Right renal pelvis (tissue), 4 donors: ENCODE measurements at regions not wholly inside any gene's neighbourhood (a gene's known extent, or its start where the extent isn't known, plus 50 kb on each side); places are given as distances from the start of the nearest gene placed in this dataset.
A peak's percentile ranks its signal among the peaks of the same experiment; 100 is the strongest.

Source experiments
- DNase-seq, 4 donors: peaks; one replicate each; pipeline ENCODE4 v3.0.0-alpha.2; 2013; ENCODE audit warnings: low read depth in 4 of 4, low spot score in 3 of 4, missing footprints in 1 of 4

DNA sequence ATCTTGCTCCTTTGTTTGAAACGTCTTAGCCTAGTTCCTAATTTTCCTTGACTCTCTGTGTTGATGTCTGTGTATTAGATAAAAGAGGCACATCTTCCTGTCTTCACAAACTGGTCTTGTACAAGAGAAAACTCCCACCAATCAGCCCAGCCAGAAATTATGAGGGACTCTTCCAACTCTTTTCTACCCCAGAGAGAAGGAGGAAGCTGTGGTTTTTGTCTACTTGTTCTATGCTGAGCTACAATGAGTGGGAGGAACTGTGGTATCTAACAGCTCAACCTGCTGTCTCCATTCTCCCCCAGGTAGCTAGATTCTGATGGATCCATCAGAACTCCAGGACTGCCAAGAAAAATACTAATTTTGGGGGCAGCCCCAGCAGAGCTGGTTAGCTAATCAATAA, 392.5 kb downstream of the HS3ST3B1 start:
- DNase-seq: no peak

DNA sequence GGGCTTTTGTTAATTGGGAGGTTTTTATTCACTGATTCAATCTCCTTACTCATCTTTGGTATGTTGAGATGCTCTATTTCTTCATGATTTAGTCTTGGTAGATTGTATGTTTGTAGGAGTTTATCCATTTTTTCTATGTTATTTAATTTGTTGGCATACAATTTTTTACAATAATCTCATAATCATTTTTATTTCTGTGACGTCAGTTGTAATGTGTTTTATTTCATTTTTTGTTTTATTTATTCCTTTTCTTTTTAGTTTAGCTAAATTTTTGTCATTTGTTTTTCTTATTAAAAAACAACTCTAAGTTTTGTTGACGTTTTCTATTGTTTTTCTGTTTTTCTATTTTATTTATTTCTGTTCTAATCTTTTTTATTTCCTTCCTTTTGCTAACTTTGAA, 389.8 kb downstream of the HS3ST3B1 start:
- no peak for DNase-seq

DNA sequence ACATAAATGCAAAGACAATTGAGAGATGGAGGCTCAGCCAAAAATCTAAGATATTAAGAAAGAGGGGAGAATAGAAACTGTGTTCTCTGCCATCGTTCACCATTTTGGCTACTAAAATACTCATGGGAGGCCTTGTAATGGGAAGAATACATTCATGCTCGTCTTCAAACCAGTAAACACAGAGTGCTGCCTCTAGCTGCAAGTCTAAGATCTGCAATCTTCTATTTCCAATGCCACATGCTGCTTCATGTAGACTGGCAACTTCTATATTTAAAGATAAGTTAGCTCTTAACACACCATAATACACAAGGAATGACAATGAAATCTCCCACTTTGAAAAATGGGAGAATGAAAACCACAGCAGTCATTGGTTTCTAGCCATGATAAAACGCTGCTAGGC, 387.3 kb downstream of the HS3ST3B1 start:
- no peak for DNase-seq

DNA sequence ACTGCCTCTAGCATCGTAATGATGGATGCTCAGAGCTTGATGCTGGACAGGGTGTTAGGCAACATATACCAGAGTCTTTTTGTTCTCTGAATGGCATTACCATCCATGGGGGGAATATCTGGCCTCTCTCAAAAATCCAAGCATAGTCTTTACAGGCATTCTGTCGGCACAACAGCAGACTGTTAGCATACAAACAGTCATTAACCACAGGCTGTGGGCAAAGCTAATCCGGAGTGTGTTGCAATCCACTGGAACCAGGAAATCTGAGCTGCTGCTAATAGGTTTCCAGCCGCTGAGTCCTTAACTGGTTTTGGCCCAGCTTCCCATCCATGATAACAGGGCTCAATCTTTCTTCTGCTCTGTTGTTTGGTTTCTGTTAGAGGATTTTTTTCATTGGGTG, 371.9 kb downstream of the HS3ST3B1 start:
- DNase-seq: no peak

DNA sequence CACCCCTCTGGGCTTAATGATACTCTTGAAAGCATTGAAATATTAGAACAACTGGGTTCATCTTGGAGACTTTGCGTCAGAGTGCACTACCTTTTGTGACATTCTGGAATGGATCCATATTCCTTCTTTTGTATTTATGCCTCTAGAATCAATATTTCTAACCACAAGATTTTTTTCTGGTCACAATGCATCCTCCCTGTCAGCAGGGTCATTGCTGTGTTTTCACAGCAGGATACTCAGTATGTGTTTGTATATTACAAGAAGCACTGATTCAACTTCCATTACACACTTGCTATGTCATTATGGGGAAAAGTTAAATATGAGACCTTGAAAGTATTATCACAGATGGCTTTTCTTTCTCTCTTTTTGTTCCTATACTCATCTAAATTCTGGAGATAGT, 370.0 kb downstream of the HS3ST3B1 start:
- DNase-seq: no peak

DNA sequence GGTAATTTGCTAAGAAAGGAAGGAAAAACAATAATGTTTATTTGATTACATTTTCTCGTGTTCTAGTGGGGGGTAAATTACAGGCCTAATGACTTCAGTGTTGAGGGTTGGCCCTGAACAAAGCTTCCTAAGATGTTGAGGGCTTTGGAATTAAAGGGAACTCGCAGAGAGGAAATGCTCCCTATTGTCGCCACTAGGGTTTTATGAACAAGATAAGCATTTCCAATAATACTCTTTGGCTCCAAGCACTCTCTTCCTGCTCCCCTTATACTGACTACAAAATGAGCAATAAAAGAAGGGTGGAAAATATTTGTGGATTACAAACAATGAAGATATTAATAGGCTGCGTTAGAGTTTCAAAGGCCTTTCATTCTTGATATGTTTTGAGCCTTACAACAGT, 363.6 kb downstream of the HS3ST3B1 start:
- DNase-seq: no peak

DNA sequence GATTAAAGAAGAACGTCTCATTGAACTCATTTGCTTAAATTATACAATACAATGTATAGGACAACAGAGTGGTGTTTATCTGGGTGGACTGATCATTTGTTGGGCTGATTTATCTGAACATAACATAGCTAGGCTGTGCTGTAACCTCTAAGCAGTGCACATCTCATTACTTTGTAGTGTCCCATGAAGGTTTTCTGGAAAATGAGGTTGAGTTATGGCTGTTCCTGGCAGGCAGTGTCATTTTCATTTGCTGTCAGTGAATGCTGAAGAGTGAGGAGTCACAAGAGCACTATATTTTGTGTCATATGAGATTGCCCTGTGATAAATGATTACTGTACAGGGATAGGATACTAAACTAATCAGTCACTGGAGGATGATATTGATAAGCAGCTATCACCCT, 340.2 kb downstream of the HS3ST3B1 start:
- DNase-seq: no peak

DNA sequence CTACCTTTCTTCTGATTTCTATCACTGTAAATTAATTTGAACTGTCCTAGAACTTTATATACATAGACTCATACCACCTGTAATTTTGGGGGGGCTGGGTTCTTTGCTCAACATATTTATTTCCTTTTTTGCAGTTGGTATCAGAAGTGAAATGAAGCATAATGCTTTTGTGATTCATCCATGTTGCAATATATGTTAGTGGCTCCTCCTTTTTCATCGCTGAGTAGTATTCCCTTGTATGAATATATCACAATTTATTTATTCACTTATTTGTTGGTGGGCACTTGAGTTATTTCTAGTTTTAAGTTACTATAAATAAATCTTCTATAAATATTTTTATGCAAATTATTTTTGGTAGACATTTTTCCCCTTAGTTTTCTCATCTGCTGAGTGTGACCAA, 336.4 kb downstream of the HS3ST3B1 start:
- DNase-seq: no peak

DNA sequence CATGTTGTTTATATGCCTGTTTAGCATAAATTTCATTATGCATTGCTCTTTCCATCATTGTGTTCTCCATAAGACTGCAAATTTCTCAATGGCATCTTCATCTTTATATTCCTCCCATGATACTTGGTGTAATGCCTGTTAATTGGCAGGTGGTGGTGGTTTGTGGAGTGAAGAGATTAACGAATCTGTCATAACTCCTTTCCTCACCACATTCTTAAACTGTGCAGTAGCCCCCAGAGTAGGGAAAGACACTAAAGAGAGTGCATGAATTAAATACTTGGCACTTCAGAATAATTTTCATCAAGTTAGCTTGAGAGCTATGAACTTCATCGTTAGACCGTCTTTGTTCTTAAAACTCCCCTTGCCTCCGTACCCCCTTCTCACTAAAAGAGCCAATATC, 329.7 kb downstream of the HS3ST3B1 start:
- no peak for DNase-seq

DNA sequence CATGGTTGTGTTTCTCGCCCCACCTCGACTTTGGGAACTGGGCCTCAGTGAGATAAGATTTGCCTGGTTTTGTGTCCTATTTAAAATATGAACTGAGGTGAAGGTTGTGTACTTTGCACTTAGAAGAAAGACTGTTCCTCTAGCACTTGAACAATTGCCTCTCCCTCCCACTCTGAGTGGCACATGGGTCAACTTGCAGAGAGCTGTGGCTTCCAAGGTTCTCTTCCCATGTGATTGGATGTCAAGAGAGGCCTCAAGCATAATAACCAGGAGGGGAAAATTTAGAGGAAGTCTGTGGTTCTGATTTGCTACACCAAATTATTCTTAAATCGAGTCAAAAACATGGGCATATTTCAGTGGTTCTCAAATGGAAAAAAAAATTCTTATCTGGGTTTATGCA, 329.2 kb downstream of the HS3ST3B1 start:
- no peak for DNase-seq

DNA sequence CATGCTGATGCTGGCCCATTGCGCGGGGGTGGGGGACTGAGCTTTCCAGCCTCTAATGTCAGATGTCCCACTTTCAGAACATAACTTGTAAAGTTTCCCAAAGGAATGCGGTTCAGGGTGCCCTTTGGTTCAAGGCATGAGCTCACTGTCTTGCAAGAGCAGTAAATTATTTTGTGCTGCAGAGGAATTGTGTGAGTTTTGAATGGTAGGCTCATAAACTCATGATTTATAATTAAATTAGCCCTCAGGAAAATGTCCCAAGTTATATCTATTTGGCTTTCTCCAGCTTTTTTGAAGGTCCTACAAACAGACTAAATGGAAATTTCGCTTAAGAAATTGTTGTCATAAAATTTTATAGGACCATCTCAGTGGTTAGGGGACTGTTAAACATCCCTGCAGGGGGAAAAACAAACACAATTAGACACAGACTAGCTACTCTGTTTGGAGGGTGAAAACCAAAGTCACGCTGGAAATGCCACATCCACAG, 321.8 kb downstream of the HS3ST3B1 start:
- DNase-seq: peak; percentile 6 to 34 (median 10)

DNA sequence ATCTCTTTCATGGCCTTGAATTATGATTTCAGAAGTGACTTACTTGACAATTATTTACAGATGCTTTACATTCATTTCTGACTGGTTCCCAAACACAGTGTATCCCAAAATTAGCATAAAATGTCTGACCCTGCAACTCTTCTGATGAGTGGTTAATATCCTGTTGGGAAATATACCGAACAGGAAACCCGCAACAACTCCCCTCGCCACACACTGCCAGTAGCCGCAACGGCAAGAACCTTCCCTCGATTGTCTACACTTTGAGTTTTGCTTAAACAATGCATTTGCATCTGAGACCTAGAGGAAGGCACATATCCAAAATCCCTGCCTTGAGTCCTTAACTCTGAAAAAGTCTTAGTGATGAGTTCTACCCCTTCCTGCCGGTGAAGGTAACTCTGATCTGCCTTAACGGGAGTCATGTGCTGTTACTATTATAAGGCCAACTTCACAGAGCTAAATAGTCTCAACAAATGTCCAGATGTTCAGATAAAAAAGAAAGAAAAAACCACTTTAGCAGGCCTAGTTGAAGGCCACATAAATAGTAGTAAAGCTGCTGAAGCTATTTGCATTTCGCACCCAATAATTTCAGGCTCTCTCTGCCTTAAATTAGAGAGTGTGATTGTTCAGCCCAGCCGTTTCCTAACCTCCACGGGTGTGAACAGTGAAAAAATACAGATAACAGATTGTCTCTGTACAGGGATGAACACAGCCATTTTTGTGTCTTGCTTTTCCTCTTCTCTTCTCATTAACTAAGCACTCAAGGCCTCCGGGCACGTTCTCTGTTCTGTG, 321.1 kb downstream of the HS3ST3B1 start:
- DNase-seq: no peak

DNA sequence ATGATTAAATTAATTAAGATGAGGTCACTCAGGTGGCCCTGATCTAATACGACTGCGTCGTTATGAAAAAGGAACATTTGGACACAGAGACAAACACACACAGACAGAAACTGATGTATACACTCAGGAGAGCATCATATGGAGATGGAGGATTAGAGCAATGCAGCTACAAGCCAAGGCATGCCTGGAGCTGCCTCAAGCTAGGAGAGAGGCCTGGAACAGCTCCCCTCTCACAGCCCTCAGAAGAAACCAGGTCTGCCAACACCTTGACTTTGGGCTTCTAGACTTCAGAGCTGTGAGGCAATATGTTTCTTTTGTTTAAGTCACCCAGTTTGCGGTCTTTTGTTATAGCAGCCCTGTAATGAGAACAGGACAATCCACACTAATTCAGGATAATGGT, 318.9 kb downstream of the HS3ST3B1 start:
- no peak for DNase-seq

DNA sequence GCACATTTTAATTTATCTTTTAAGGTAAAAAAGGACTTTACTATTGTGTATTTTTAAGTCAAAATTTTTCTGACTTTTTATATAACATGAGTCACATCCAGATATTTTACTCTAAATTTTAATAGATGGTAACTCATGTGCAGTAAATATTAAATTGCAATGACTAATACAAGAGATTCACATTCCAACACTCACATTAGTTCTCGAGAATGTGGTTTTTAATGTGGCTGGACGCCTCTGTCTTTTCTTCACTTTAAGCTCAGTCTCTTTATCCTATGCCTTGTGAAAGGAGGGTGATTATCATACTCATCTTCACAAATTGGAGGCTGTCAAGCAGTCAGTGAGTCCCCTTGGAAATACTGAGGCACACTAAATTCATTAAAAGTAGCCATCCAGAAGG, 315.6 kb downstream of the HS3ST3B1 start:
- no peak for DNase-seq

DNA sequence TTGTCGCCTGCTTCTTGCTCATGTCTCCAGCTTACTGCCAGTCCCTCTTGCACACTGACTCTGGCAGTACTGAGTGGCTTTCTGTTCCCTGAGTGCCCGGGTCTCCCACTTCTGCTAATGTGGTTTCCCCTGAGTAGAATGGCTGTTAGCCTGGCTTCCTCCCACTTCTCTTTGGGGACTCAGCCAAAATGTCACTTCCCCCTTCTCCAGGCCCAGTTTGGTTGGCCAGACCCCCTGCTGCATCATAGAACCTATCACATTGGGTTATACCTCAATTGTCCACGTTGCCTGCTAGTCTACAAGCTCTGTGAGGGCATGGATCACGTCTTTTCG, 304.4 kb downstream of the HS3ST3B1 start:
- DNase-seq: no peak

DNA sequence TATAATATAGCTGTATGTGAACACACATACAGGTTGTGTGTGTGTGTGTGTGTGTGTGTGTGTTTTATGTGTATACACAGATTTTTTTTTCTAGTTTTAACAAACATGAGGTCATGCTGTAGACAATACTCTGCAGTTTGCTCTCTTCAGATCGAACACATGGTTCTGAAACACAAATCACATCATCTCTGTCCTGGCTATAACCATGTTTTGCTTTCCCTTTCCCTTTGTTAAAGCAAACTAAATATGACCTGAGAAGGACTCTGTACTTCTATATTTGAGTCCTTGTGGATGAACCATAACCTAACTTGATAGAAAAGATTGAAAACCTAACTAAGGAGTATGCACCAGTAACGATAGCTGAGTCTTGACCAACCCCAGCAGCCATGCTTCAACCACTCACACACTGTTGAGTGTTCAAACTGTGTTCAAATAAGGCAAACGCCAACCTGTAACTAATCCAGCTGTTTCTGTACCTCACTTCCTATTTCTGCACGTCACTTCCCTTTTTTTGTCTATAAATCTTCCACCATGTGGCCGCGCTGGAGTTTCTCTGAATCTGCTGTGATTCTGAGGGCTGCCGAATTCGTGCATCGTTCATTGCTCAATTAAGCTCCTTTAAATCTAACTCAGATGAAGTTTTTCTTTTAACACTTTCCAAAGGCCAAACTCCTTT, 303.8 kb downstream of the HS3ST3B1 start:
- no peak for DNase-seq

DNA sequence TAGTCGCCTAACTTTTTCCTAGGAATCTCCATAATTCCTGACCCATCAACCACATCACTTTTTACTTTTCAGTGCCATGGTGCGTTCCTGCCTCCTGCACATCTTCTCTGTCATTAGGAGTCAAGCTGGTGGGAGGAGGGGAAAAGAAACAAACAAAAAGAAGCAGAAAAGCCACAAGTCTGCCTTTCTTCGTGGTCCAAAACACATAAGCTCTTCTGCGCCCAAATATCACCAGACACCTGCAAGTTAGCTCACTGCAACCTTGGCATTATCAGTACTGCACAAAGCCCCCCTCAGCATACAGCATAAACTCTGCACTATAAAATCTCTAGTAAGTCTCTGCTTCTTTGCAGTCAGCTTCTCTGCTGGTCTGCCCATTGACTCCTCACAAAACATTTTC, 295.3 kb downstream of the HS3ST3B1 start:
- no peak for DNase-seq

DNA sequence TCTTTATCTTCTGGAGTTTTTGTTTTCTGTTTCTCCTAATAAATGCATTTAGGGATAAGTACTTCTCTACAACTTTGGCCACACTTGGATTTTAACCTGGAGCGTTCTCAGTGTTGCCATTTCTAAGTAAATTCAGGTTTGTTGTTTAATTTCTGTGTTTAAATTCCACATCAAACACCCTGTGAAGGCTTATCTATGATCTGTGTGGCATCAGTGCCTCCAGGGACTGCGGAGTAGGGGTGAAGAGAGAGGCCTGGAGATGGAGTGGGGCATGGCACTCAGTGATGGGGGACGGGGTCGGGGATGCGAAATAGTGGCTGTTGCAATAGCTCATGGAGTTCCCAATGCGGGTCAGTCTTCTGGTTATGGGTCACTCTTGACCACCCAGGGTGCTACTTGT, 294.8 kb downstream of the HS3ST3B1 start:
- no peak for DNase-seq

DNA sequence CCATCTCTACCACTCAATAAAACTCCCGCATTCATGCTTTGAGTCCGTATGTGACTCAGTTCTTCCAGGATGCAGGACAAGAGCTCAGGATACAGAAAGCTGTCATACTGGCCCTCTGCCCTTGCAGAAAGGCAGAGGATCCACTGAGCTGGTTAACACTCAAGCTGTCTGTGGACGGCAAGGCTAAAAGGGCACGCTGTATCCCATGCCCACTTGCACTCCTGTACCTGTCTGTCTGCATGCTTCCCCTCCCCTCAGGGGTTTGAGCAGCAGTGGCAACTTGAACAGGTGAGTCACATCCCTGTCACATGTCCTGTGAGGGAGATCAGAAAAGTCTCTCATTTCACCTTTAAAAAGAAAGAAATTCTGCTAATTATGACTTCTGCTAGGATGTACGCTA, 293.8 kb downstream of the HS3ST3B1 start:
- DNase-seq: no peak

DNA sequence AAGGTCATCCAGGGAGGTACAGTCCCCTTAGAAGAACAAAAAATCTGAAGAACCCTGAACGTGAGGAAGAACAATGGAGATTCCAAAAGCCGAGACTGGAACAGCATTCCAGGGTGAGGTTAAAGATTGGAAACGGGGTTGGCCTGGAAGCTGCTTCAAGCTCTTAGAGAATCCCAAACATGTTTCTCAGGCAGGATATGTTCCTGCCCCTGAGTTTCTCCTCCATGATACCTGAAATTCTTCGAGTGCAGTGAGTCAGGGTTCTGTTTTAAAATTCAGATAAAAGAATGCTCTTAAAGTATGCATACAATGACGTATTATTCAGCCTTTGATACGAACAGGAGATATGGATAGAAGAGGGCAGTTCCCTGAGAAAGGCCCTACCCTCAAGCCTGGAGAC, 293.1 kb downstream of the HS3ST3B1 start:
- DNase-seq: no peak

DNA sequence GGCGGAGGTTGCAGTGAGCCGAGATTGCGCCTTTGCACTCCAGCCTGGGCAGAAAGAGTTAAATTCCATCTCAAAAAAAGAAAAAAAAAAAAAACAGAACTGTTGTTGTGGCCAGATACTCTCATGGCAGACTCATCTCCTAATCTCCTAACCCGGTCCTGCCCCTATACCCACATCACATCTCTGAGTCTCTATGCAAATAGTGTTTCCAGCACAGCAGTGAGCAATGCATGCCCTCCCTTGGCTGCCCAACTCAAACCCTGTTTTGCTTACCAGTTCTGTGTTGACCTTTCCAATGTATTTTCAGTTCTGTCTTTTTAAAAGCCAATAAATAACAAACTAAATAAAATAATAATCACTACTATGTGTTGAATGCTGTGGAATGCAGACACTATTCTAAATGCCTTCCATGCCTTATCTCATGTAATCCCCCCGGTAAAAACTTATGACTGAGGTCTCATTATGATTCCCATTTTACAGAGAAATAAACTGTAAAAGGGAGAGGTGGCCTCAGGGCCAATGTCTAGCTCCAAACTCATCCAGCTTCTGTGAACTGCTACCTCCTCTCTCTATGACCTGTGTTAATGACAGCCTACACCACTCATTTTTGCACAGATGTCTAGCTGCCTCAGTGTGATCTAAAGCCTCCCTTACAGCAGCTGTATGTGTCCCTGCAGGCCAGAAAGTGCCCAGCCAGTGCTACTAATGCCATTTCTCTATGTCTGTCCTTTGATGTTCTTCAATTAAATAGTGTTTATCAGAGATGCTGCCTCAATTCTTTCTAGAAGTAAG, 289.8 kb downstream of the HS3ST3B1 start:
- no peak for DNase-seq

DNA sequence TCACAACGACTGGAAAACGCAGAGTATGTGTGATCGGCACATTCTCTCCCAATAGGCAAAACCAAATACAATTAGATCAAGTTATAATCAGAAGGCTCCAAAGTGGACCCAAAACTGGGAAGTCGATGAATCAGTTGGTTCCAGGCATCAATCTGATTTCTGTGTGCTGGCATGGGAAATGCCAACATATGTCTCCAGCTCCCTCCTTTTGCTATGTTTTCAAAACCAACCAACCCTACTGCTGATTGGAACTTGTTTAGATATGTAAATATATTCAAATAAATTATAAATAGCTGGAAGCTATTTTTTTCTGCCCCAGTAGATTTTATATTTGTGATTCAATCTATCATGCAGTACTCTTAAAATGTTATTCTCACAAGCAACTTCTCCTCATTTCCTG, 284.2 kb downstream of the HS3ST3B1 start:
- DNase-seq: no peak
